Fibroblast of skin of left quadriceps (primary cell): ENCODE measurements at regions not wholly inside any gene's neighbourhood (a gene's known extent, or its start where the extent isn't known, plus 50 kb on each side); places are given as distances from the start of the nearest gene placed in this dataset.

Source experiments
- DNase-seq, 2 experiments: peaks; one replicate each; pipeline ENCODE4 v3.0.0-alpha.2; 2013; ENCODE audit warnings: low read depth in 2 of 2

- peak in 1 of 2 experiments; percentile 58 for DNase-seq
These were observed 63.5 kb downstream of the DNTTIP2 start for GRCh38 chr1:93815366-93816110.

- DNase-seq: no peak
These were observed 64.1 kb downstream of the DNTTIP2 start for GRCh38 chr1:93814795-93815340.

GRCh38 chr1:93814059-93814794 lies 64.8 kb downstream of the DNTTIP2 start:
- DNase-seq: peak; percentile 59 to 63

- DNase-seq: no peak
These were observed 65.9 kb downstream of the DNTTIP2 start for GRCh38 chr1:93813076-93813475.

- DNase-seq: no peak
These were observed 67.5 kb downstream of the DNTTIP2 start for GRCh38 chr1:93811326-93812065.

GRCh38 chr1:93810316-93810715 lies 68.7 kb downstream of the DNTTIP2 start:
- no peak for DNase-seq

GRCh38 chr1:93808871-93809270 lies 70.1 kb downstream of the DNTTIP2 start:
- no peak for DNase-seq

- no peak for DNase-seq
These were observed 71.6 kb downstream of the DNTTIP2 start for GRCh38 chr1:93807311-93807930.

GRCh38 chr1:93805027-93805610 lies 73.9 kb downstream of the DNTTIP2 start:
- DNase-seq: no peak

- DNase-seq: peak in 1 of 2 experiments; percentile 41
These were observed 74.6 kb downstream of the DNTTIP2 start for GRCh38 chr1:93804412-93804811.

- no peak for DNase-seq
These were observed 77.5 kb downstream of the DNTTIP2 start for GRCh38 chr1:93801471-93801870.

GRCh38 chr1:93800856-93801255 lies 78.2 kb downstream of the DNTTIP2 start:
- DNase-seq: no peak

- peak in 1 of 2 experiments; percentile 64 for DNase-seq
These were observed 80.7 kb downstream of the DNTTIP2 start for GRCh38 chr1:93798291-93798690.

GRCh38 chr1:93784538-93784937 lies 94.5 kb downstream of the DNTTIP2 start:
- DNase-seq: no peak

- no peak for DNase-seq
These were observed 95.1 kb downstream of the DNTTIP2 start for GRCh38 chr1:93783876-93784275.

GRCh38 chr1:93779540-93780165 lies 98.0 kb upstream of the BCAR3 start:
- DNase-seq: peak; percentile 72 to 77

- no peak for DNase-seq
These were observed 96.8 kb upstream of the BCAR3 start for GRCh38 chr1:93778457-93778856.

GRCh38 chr1:93777255-93777654 lies 95.6 kb upstream of the BCAR3 start:
- no peak for DNase-seq

GRCh38 chr1:93776728-93777127 lies 95.1 kb upstream of the BCAR3 start:
- DNase-seq: no peak

- DNase-seq: no peak
These were observed 93.6 kb upstream of the BCAR3 start for GRCh38 chr1:93775224-93775623.

- peak; percentile 37 for DNase-seq
These were observed 93.1 kb upstream of the BCAR3 start for GRCh38 chr1:93774707-93775106.
